ENCODE measurements at regions not wholly inside any gene's neighbourhood (a gene's known extent, or its start where the extent isn't known, plus 50 kb on each side); places are given as distances from the start of the nearest gene placed in this dataset.

- in situ Hi-C loops (cut with HindIII; ENCODE audit: low sequenced_read_pairs): no loop called here
Observed at GRCh38 chr17:5784791-5785190, 200.5 kb upstream of the NLRP1 start.

DNA sequence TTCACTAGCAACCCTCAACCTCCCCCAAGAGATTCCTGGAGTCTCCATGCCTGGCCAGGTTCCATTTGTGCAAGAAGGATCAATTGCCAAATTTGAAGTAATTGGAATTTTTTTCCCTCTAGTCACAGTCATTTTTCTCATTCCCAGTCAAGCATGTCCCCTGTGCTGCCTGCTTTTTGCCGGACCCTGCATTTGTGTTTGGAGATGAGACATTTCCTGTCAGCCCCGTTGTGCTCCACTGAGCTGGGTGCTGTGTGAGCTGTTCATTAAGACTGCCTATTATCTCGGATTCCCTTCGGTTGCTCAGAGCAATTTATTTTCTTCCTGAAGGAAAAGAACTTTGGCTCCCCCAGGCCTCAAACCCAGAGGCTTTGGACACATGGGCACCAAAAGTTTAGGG, 201.0 kb upstream of the NLRP1 start:
- in situ Hi-C loops (cut with HindIII; ENCODE audit: low sequenced_read_pairs): no loop called here

- in situ Hi-C loops (cut with HindIII; ENCODE audit: low sequenced_read_pairs): no loop called here
Observed at GRCh38 chr17:5785867-5786509, 201.7 kb upstream of the NLRP1 start.

DNA sequence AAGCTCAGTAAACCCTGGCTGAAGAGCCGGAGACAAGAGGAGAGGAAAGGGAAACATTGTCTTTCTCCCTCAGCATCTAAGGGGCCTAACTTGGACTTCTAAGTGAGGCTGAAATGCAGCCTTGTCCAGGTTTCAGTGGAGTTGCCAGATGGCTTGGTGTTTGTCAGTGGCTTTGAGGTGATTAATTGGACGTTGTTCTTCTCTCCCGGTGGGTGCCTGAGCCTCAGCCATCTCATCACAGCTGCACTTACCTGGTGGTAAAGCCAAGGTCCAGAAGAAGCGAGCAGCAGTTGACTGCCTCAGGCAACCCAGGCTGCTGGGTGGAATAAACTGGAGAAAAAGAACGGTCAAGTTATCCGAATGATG, 202.2 kb upstream of the NLRP1 start:
- in situ Hi-C loops (cut with HindIII; ENCODE audit: low sequenced_read_pairs): no loop called here

- in situ Hi-C loops (cut with HindIII; ENCODE audit: low sequenced_read_pairs): no loop called here
Observed at GRCh38 chr17:5788266-5788900, 204.1 kb upstream of the NLRP1 start.

GRCh38 chr17:5789528-5789927, 205.2 kb upstream of the NLRP1 start:
- in situ Hi-C loops (cut with HindIII; ENCODE audit: low sequenced_read_pairs): no loop called here

- in situ Hi-C loops (cut with HindIII; ENCODE audit: low sequenced_read_pairs): no loop called here
Observed at GRCh38 chr17:5793157-5793556, 208.8 kb upstream of the NLRP1 start.

DNA sequence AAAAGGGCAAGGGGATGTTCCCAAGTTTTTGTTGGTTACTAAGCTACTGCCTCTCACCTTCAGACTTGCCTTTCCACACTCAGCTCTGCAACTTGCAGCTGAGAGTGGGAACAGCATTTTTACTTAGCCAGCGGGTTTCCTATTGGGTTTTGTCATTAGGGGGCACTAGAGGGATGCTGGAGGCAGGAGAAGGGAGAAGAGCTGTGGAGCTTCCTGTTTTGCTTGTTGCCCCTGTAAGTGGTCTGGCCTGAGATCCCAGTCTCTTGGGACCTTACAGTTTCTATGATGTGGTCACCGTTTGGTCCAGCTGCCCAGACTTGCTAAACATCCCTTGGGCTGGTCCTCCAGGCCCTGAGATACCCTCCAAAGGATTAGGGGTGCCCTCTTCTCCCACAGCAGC, 209.6 kb upstream of the NLRP1 start:
- in situ Hi-C loops (cut with HindIII; ENCODE audit: low sequenced_read_pairs): no loop called here

- in situ Hi-C loops (cut with HindIII; ENCODE audit: low sequenced_read_pairs): no loop called here
Observed at GRCh38 chr17:5794385-5794784, 210.1 kb upstream of the NLRP1 start.

DNA sequence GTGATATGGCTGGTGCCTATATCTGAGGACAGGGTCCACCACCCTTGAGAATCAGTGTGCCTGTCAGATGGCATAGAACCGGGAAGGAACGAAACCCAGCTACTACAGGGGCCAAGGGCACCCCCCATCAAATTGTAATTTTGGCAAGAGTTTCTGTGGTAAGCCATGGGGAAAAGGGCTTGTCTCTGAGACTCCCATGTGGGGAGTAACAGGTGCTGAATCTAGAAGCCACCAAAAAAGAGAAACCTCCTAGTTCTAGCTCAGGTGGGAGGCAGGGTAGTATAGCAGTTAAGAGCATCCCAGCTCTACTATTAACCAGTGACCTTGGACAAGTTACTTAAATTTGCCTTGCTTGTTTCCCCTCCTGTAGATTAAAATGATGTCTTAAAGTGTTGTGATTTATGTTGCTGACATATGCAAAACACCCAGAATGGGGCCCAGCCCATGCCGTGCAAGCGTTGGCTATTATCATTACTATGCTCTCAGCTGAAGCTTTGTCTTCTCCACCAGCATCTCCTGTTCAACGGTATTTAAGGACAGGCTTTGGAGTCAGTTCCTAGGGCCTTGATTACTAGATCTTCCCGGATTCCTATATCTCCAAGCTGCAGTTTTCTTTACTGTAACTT, 210.7 kb upstream of the NLRP1 start:
- in situ Hi-C loops (cut with HindIII; ENCODE audit: low sequenced_read_pairs): no loop called here

- in situ Hi-C loops (cut with HindIII; ENCODE audit: low sequenced_read_pairs): no loop called here
Observed at GRCh38 chr17:5797447-5798050, 213.2 kb upstream of the NLRP1 start.

- in situ Hi-C loops (cut with HindIII; ENCODE audit: low sequenced_read_pairs): no loop called here
Observed at GRCh38 chr17:5798094-5798493, 213.8 kb upstream of the NLRP1 start.

GRCh38 chr17:5800131-5800530, 215.8 kb upstream of the NLRP1 start:
- in situ Hi-C loops (cut with HindIII; ENCODE audit: low sequenced_read_pairs): no loop called here

GRCh38 chr17:5800646-5801045, 216.3 kb upstream of the NLRP1 start:
- in situ Hi-C loops (cut with HindIII; ENCODE audit: low sequenced_read_pairs): no loop called here

DNA sequence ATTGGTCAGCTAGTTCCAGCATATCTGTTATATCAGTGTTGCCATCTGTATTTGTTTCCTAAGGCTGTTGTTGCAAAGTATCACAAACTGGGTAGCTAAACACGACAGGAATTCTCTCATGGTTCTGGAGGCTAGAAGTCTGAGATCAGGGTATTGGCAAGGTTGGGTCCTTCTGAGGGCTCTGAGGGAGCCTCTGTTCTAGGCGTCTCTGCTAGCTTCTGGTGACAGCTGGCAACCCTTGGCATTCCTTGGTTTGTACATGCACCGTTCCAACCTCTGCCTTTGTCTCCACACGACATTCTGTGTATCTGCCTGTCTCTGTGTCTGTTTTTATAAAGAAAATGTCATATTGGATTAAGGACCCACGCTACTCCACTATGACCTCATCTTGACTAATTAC, 219.9 kb upstream of the NLRP1 start:
- in situ Hi-C loops (cut with HindIII; ENCODE audit: low sequenced_read_pairs): no loop called here

DNA sequence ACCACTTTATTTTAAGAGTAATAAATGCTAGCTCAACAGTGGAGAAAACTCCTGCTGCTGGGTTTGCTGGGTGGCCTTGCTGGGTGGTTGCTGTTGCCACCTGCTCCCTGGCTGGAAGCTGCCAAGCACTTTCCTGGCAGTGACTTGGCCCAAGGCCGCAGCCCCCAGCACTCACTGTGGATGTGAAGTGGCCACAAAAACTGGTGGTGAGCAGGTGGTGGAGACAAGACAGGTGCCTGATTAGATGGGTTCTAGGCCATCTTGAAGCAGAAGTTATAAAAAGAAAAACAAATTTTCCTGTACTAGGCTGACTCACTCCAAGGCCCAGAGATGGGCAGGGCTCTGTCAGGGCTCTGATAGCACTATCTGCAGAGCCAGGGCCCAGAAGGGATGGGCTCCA, 224.7 kb upstream of the NLRP1 start:
- in situ Hi-C loops (cut with HindIII; ENCODE audit: low sequenced_read_pairs): no loop called here

- in situ Hi-C loops (cut with HindIII; ENCODE audit: low sequenced_read_pairs): no loop called here
Observed at GRCh38 chr17:5809580-5810188, 225.4 kb upstream of the NLRP1 start.

DNA sequence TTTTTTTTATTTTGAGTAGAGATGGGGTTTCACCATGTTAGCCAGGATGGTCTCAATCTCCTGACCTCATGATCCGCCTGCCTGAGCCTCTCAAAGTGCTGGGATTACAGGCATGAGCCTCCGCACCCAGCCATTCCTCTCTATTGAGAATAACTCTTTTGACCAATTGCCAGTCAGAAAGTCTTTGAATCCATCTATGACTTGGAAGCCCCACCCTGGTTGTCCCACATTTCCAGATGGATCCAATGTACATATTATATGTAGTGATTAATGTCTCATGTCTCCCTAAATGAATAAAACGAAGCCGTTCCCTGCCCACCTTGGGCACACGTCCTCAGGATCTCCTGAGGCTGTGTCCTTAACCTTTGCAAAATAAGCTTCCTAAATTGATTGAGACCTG, 228.3 kb upstream of the NLRP1 start:
- in situ Hi-C loops (cut with HindIII; ENCODE audit: low sequenced_read_pairs): no loop called here

GRCh38 chr17:5813357-5813756, 229.0 kb upstream of the NLRP1 start:
- in situ Hi-C loops (cut with HindIII; ENCODE audit: low sequenced_read_pairs): no loop called here

GRCh38 chr17:5815396-5815795, 231.1 kb upstream of the NLRP1 start:
- in situ Hi-C loops (cut with HindIII; ENCODE audit: low sequenced_read_pairs): loop anchor here (5.0 kb wide), 1 partner anchor 83 kb away; no protein-coding TSS in a partner anchor

DNA sequence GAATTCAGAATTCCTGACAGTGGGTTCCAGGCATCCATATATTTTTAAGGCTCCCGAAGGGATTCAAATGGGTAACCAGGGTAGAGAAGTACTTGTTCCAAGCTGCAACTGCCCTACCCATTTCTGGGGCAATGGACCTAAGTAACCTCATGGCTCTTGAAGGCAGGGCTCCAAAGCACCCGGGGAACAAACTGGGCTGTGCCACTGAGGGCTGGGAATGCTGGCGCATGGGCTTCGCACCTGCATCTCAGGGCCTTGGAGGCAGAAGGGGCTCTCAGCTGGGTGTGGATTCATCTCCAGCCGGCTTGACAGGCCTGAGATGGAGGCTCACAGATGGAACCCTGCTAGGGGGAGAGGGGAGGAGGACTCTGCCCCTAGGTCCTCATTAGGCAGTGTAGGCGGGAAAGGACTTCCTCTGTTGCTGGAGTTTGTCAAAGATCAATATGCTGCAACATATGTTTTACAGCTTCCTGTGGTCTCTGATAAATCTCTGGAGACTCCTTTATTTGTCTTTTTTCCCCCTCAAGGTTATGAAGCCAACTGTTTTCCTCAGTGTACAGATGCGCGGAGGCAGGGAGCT, 232.3 kb upstream of the NLRP1 start:
- in situ Hi-C loops (cut with HindIII; ENCODE audit: low sequenced_read_pairs): loop anchor here (5.0 kb wide), 1 partner anchor 84 kb away; no protein-coding TSS in a partner anchor
